COLO668 (cell line): ENCODE measurements at regions not wholly inside any gene's neighbourhood (a gene's known extent, or its start where the extent isn't known, plus 50 kb on each side); places are given as distances from the start of the nearest gene placed in this dataset.
A peak's percentile ranks its signal among the peaks of the same experiment; 100 is the strongest.

Source experiments
- DNase-seq: peaks from one replicate; lab custom pipeline; 2025; ENCODE audit not compliant: unreplicated experiment; lab: John Stamatoyannopoulos, UW

- DNase-seq = no peak
Measured at GRCh38 chr2:118222672-118223421, 134.6 kb downstream of the INSIG2 start.

GRCh38 chr2:118222273-118222594 lies 134.0 kb downstream of the INSIG2 start:
- no peak for DNase-seq

DNA sequence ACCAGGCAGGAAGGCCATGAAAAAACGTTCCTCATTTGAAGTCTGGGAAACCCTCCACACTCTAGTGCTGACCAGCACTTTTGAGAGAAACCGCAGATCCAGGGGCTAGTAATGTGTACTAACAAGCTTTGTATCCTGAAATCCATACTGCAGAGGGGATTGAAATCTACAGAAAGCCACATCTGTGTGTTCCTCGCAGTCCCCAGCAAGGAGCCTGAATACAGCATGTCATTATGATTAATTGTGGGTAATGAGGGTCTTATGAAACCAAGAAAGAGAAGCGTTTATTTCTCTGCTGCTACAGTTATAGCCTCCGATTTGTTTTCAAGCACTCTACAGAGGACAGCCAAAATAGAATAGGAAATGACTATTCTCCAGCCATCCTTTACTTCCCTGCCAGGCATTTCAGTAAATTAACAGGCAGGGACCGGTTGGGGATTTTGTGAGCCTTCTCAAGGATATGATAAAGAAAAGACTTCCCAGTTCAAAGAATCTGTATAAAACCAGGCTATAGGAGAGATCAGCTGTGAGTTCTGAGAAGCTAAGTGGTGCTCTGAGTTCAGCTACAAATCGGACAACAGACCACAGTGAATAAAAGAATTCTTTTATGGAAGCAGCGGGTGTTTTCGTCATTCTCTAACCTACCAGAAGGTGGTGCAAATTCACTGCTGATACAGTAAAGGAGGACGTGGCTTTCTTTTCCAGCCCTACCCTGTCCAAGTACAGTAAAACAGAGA lies 133.4 kb downstream of the INSIG2 start:
- DNase-seq = peak; percentile 22

DNA sequence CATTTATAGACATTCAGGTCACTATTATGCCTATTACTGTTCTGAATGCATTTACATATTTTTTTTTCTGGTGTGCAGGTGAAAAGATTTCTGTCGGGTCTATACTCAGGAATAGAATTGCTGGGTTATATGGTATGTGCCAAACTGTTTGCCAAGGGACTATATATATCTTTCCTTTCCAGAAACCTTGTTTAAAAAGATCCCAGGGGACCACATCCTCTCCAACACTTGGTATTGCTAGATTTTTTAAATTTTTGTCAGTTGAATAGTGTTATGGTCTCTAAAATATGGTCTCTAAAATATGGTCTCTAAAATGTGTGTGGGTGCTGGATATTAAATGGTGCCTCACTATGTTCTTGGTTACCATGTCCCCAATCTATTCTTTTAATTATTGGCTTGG lies 131.3 kb downstream of the INSIG2 start:
- DNase-seq = no peak

DNA sequence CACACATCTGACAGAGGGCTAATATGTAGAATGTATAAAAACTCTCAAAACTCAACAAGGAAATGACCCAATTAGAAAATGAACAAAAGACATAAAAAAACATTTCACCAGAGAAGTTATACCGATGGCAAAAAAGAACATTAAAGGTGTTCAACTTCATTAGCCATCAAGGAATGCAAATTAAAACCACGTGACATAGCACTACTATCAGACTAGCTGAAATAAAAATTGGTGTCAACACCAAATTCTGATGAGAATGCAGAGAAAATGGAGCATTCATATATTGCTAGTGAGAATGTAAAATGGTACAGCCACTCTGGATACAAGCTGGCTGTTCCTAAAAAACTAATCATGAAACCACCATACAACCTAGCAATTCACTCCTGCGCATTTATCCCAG lies 128.0 kb downstream of the INSIG2 start:
- DNase-seq = no peak

DNA sequence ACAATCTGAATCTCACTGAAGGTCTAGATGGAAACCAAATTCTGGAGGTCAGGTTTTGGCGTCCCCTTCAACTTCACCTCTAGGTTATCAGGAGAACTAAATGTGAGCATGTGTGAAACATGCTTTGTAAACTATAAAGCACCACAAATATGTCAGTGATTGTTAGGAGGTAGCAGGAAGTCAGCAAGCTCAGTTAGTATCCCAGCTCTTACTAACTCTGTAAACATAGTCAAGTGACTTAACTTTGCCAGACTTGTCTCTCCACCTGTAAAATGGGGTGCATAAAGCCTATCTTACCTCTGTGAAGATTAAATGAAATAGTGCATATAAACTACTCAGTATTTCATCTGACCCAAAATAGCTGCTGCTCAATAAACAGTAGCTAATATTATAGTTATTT lies 121.5 kb downstream of the INSIG2 start:
- DNase-seq = no peak

DNA sequence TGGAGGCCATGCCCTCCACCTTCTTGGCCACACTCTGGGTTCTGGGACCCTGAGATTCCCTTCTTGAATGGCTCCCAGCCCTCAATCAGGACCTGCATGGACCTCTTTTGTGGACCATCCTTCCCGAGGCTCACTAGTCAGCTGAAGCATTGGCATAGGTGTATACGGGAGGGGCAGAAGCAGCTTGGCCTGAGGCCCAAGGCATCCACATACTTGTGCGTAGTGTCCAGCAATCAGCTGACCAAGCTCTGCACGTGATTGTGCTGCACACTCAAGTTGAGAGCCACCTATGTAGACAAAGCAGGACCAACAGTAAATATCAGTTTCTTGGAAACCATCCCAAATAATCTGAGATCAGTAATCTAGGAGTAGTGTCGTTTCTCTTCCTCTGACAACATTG lies 119.6 kb downstream of the INSIG2 start:
- DNase-seq = no peak

GRCh38 chr2:118202707-118203303 lies 114.5 kb downstream of the INSIG2 start:
- DNase-seq = peak; percentile 25

DNA sequence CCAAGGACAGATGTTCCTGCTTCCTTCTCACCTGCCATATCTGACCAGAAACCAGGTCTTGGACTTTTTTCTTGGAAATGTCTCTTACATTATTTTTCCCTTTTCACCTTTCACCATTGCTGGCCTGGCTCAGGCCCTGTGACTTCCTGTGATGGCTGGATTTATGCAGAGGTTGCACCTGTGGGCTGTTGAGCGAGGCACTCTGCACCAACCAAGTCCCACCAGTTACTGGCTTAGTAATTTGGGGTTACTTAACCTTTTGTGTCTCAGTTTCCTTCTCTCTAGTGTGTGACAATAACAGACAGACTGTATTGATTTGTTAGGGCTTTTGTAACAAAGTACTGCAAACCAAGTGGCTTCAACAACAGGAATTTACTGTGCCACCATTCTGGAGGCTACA lies 110.0 kb downstream of the INSIG2 start:
- DNase-seq = no peak

GRCh38 chr2:118197011-118197675 lies 108.9 kb downstream of the INSIG2 start:
- DNase-seq = peak; percentile 7

GRCh38 chr2:118190474-118190873 lies 102.2 kb downstream of the INSIG2 start:
- DNase-seq = peak; percentile 35

DNA sequence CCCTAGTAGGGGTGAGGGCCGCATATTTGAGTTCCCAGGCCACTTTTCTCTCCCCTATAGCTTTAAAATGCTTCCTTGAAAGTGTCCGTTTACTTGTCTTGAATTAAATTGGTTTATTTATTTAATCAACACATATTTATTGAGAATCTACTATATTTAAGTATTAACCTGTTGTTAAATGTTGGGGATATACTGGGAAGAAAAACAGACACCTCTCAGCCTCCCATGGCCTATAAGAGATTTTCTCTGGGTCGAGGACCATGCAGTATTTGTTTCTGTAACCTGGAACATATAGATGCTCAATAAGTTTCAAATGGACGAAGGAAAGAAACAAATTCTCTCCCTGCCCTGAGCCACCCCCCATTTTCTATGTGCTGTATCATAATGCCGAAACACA lies 98.6 kb downstream of the INSIG2 start:
- no peak for DNase-seq

GRCh38 chr2:118186110-118186857 lies 98.0 kb downstream of the INSIG2 start:
- peak; percentile 56 for DNase-seq

- peak; percentile 53 for DNase-seq
Measured at GRCh38 chr2:118185210-118186109, 97.2 kb downstream of the INSIG2 start.

- DNase-seq = no peak
Measured at GRCh38 chr2:118183381-118183780, 95.1 kb downstream of the INSIG2 start.

DNA sequence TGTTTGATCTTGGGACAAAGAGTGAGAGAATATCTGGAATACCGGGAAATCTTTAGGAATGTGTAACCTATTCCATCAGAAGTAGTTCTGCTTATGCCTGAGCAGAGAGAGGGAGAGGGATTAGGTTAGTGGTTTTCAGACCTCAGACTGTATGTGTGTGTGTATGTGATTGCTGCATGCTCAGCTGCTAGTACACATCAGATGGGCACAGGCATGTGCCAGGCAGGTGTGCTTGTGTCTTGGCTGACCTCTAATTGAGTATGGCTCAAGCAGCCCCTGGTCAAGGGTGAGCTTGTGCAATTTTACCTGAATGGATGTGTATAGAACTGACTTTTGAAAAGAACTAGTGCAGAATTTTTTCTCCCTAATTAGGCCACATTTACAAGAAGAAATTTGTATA lies 91.2 kb downstream of the INSIG2 start:
- no peak for DNase-seq

- DNase-seq = no peak
Measured at GRCh38 chr2:118177884-118178283, 89.6 kb downstream of the INSIG2 start.

- DNase-seq = no peak
Measured at GRCh38 chr2:118177318-118177717, 89.0 kb downstream of the INSIG2 start.

DNA sequence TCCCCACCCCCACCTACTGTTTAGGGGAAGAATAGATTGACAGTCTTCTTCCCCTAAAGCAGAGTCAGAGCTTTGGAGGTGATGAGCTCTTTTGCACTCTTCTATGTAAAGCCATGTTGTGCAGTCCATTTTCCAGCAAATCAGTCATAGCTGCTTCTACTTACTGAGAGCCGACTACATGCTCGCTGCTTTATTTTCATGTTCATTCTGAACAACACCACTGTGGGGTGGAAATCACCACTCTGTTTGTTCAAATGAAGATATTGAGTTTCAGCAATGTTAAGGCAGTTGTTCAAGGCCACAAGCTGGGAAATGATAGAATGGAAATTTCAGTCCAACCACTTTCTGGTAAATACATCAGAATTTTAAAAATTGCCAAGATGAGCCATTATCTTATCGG lies 88.3 kb downstream of the INSIG2 start:
- no peak for DNase-seq

GRCh38 chr2:118171546-118171945 lies 83.3 kb downstream of the INSIG2 start:
- no peak for DNase-seq
